ENCODE measurements at regions not wholly inside any gene's neighbourhood (a gene's known extent, or its start where the extent isn't known, plus 50 kb on each side); places are given as distances from the start of the nearest gene placed in this dataset.
A peak's percentile ranks its signal among the peaks of the same experiment; 100 is the strongest.

DNA sequence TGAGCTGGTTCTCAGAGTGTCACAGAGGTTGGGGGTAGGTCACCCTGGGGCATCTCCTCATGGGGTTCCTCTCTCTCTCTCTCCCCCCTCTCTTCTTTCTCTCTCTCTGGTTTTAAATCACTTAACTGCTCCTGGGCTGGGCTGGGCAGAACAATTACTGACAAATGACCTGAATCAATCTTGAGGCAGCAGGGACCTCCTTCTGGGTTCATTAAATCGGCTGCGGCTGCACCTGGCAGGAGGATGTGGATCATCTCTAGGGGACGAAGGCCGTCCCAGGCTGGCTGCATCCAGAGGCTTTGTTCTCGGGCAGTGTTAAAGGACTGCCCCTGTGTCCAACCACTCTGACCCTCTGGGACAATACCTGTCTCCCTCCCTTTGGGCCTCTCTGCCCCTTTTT, 143.1 kb downstream of the TLE3 start:
- ChIA-PET POLR2A (no interaction called here), CTCF (ENCODE audit: unreplicated experiment) (no interaction called here)
- intact Hi-C loops (cut with micrococcal nuclease; ENCODE audit: unreplicated experiment), result no loop called here

DNA sequence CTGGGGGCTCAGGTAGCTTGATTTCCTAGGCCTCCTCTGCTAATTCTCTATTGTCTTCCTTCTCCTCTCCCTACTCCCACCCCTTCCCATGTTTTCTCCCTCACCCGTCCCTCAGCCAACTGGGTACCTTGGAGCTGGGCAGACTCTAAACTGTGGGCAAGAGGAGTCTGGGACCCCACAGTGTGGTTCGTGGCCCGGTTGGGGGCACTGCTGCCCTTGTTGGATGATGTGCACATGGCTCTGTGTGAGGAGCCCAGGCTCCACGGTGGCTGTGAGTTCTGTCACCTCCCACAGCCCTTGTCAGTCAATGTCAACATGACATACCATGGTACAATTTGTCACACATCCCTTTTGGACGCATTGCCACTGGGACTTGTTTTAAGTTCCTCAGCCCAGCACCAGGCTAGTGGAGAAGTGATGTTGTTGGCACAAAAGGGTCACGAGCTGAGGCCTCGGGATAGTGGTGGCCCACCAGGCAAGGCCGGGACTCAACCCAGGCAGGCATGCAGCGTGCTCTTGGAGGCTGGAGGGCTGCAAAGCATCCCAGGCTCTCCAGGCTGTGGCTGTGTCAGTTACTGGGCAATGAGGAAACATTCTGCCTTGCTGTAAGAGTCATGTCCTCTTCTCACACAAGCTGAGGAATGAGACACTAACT, 142.3 kb downstream of the TLE3 start:
- no peak overlapping the region for H3K27ac ChIP-seq (ENCODE audit: low read depth, low read length, poor library complexity, severe bottlenecking)
- H3K79me2 ChIP-seq (ENCODE audit: insufficient read depth, low read depth, low read length), result no peaks in the 10 kb centered on the region
- DNase-seq (ENCODE audit: low spot score), result peak; percentile 10
- no peaks in the 10 kb centered on the region for H3K9me2 ChIP-seq (ENCODE audit: insufficient read depth, low read length)
- H3K9me3 ChIP-seq (ENCODE audit: low read length), result no peaks in the 10 kb centered on the region
- H3K36me3 ChIP-seq (ENCODE audit: insufficient read depth, low read length), result no peaks in the 10 kb centered on the region
- BruUV-seq (replicated peaks), result no TSS peak
- no peaks in the 10 kb centered on the region for H4K20me1 ChIP-seq (ENCODE audit: insufficient read depth, low read length)
- no peak overlapping the region for H2AFZ ChIP-seq (ENCODE audit: low read length)
- POLR2A ChIA-PET, result no interaction called here
- peaks cover 17% of the 10 kb centered on the region for H3K4me1 ChIP-seq (ENCODE audit: insufficient read depth, low read length, poor library complexity, severe bottlenecking)
- TF ChIP-seq EZH2phosphoT487 (IDR thresholded peaks at IDR 0.05; ENCODE audit: borderline replicate concordance, low read depth, low read length), result no peak
- TF ChIP-seq, protein P1, sequence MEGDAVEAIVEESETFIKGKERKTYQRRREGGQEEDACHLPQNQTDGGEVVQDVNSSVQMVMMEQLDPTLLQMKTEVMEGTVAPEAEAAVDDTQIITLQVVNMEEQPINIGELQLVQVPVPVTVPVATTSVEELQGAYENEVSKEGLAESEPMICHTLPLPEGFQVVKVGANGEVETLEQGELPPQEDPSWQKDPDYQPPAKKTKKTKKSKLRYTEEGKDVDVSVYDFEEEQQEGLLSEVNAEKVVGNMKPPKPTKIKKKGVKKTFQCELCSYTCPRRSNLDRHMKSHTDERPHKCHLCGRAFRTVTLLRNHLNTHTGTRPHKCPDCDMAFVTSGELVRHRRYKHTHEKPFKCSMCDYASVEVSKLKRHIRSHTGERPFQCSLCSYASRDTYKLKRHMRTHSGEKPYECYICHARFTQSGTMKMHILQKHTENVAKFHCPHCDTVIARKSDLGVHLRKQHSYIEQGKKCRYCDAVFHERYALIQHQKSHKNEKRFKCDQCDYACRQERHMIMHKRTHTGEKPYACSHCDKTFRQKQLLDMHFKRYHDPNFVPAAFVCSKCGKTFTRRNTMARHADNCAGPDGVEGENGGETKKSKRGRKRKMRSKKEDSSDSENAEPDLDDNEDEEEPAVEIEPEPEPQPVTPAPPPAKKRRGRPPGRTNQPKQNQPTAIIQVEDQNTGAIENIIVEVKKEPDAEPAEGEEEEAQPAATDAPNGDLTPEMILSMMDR (conservative IDR thresholded peaks at IDR 0.05; ENCODE audit: low read length), result 0 out of 2 replicates have a peak, but pooled peaks have one; percentile 23
- intact Hi-C loops (cut with micrococcal nuclease; ENCODE audit: unreplicated experiment), result no loop called here
- H3K4me3 ChIP-seq (ENCODE audit: low read depth, low read length, poor library complexity, severe bottlenecking), result no peak overlapping the region
- H3K4me2 ChIP-seq (ENCODE audit: low read length), result no peak overlapping the region
- CTCF ChIA-PET (ENCODE audit: unreplicated experiment), result no interaction called here

More for the DNA sequence above, 143.1 kb downstream of the TLE3 start:
- no peak overlapping the region for H3K4me3 ChIP-seq (ENCODE audit: low read depth, low read length, poor library complexity, severe bottlenecking)
- no peaks in the 10 kb centered on the region for H3K36me3 ChIP-seq (ENCODE audit: insufficient read depth, low read length)
- no peak for TF ChIP-seq EZH2phosphoT487 (IDR thresholded peaks at IDR 0.05; ENCODE audit: borderline replicate concordance, low read depth, low read length)
- TF ChIP-seq, protein P1 (conservative IDR thresholded peaks at IDR 0.05; ENCODE audit: low read length), result no peak
- BruUV-seq (replicated peaks), result no TSS peak
- DNase-seq (ENCODE audit: low spot score), result no peak
- H2AFZ ChIP-seq (ENCODE audit: low read length), result no peak overlapping the region
- H4K20me1 ChIP-seq (ENCODE audit: insufficient read depth, low read length), result no peaks in the 10 kb centered on the region
- no peaks in the 10 kb centered on the region for H3K9me3 ChIP-seq (ENCODE audit: low read length)
- H3K27ac ChIP-seq (ENCODE audit: low read depth, low read length, poor library complexity, severe bottlenecking), result no peak overlapping the region
- no peaks in the 10 kb centered on the region for H3K79me2 ChIP-seq (ENCODE audit: insufficient read depth, low read depth, low read length)
- H3K4me1 ChIP-seq (ENCODE audit: insufficient read depth, low read length, poor library complexity, severe bottlenecking), result peaks cover 17% of the 10 kb centered on the region
- H3K4me2 ChIP-seq (ENCODE audit: low read length), result no peak overlapping the region
- H3K9me2 ChIP-seq (ENCODE audit: insufficient read depth, low read length), result no peaks in the 10 kb centered on the region

DNA sequence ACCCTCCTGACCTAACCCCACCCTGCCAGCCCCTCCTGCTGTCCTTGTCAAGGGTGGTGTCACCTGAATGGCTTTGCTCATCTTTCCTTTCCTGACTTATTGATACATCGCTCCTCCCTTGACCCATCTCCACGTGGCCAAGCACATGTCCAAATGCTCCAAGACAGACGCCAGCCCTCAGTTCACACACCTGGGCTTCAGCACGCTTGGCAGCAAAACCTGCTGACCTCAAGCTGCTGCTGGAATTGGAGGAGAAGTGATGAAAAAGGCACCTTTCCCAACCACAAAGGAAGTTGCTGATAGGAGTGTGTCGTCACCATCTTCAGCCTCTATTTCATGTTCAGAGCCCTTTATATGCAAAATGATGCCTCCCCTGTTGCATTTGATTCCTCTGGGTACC, 141.3 kb downstream of the TLE3 start:
- Histone ChIP-seq H2AFZ (ENCODE audit: low read length) (no peak overlapping the region), H3K4me3 (ENCODE audit: low read depth, low read length, poor library complexity, severe bottlenecking) (no peak overlapping the region), H3K9me3 (ENCODE audit: low read length) (no peaks in the 10 kb centered on the region), H3K36me3 (ENCODE audit: insufficient read depth, low read length) (no peaks in the 10 kb centered on the region), H3K4me1 (ENCODE audit: insufficient read depth, low read length, poor library complexity, severe bottlenecking) (peaks cover 17% of the 10 kb centered on the region), H3K27ac (ENCODE audit: low read depth, low read length, poor library complexity, severe bottlenecking) (no peak overlapping the region), H3K79me2 (ENCODE audit: insufficient read depth, low read depth, low read length) (no peaks in the 10 kb centered on the region), H4K20me1 (ENCODE audit: insufficient read depth, low read length) (no peaks in the 10 kb centered on the region), H3K4me2 (ENCODE audit: low read length) (no peak overlapping the region), H3K9me2 (ENCODE audit: insufficient read depth, low read length) (no peaks in the 10 kb centered on the region)
- no peak for TF ChIP-seq EZH2phosphoT487 (IDR thresholded peaks at IDR 0.05; ENCODE audit: borderline replicate concordance, low read depth, low read length)
- TF ChIP-seq, protein P1 (conservative IDR thresholded peaks at IDR 0.05; ENCODE audit: low read length), result no peak
- CTCF ChIA-PET (ENCODE audit: unreplicated experiment), result no interaction called here
- intact Hi-C loops (cut with micrococcal nuclease; ENCODE audit: unreplicated experiment), result no loop called here
- POLR2A ChIA-PET, result no interaction called here
- no TSS peak for BruUV-seq (replicated peaks)
- DNase-seq (ENCODE audit: low spot score), result no peak
